Islet precursor cell (in vitro differentiated cells): ENCODE measurements at regions not wholly inside any gene's neighbourhood (a gene's known extent, or its start where the extent isn't known, plus 50 kb on each side); places are given as distances from the start of the nearest gene placed in this dataset.

Experiments
- DNase-seq: peaks from one replicate; pipeline ENCODE4 v3.0.0-alpha.2; 2018

DNA sequence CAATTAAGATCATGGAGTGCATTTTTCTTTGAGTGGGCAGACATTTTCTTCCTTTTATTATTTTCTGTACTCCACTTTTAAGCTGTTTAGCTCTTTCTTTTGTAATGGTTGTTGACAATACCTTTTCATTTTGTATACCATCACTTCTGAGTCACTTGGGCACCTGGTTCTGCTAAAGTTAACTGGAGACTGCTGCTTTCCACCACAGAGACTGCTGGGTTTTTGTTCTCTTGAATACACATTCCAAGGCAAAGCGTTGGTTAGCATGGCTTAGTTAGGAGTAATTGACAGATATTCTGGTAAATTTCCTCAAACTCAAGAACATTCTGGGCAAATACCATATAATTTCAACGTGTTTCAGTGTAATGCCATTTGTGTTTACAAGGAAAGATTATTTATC, 541.9 kb upstream of the CELF2 start:
- DNase-seq: no peak

DNA sequence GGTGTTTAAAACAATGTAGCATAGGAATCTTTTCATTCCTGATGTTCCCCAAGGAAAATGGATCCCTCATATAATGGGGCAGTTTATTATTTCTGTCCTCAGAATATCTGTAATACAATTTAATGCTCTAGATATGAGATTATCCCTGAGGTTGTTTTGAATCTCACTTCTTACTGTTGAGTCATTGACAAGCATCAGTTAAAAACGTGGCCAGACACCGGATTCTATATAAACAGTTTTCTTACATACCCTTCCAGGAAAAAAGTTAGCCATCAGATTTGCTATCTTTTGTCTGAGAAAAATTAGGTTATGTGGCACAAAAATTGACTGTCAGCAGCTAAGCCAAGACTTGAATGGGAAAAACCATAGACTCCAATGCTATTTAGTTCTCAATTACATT, 539.8 kb upstream of the CELF2 start:
- DNase-seq: no peak

DNA sequence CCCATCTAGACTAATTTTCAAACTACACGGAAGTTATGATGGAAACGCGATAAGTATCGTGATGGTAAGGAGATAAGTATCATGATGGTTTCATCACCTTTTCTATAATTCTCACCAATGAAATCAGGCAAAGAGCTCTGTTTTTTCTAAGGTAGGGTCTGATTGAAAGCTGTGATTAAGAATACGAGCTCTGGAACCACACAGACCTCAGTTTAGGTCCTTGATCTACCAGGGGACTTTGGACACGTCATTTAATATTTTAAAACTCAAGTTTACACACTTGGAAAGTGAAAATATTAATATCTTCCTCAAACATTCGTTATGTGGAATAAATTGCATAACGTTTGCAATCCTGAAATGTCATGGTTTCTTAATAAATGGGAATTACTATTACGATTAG, 538.2 kb upstream of the CELF2 start:
- no peak for DNase-seq

DNA sequence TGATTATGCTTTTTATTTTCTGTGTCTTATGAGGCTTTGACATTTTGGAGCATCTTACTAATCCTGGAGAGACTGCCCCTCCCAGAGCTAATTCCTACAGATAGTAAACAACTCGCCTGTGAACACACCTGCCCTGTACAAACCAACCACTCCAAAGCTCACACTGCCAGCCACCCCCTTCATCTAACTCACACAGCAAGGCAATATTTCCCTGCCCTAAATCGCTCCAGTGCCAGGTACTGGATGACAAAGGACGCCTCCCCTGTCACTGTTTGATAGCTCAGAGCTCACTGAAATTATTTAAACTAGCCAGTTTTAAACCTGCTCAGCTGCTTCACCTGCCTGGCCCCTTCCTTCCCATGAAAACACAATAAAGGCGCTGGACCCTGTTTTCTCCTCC, 535.1 kb upstream of the CELF2 start:
- no peak for DNase-seq

DNA sequence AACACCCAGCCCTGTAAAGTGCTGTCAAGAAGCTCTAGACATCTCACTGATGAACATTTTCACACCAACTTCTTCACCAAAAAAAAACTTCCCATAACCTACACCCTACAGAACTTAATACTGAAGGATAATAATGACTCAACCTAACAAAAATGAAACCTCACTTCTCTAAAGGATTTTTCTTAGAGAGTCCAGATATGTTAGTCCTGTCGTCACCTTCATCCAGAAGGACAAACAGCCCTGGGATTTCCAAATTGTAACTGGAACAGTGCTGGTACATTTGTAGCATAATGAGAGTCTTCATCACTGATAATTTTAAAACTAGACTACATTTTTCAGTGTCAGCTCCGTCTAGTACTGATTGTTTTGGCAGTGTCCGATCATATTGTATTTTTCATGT, 528.6 kb upstream of the CELF2 start:
- DNase-seq: no peak

DNA sequence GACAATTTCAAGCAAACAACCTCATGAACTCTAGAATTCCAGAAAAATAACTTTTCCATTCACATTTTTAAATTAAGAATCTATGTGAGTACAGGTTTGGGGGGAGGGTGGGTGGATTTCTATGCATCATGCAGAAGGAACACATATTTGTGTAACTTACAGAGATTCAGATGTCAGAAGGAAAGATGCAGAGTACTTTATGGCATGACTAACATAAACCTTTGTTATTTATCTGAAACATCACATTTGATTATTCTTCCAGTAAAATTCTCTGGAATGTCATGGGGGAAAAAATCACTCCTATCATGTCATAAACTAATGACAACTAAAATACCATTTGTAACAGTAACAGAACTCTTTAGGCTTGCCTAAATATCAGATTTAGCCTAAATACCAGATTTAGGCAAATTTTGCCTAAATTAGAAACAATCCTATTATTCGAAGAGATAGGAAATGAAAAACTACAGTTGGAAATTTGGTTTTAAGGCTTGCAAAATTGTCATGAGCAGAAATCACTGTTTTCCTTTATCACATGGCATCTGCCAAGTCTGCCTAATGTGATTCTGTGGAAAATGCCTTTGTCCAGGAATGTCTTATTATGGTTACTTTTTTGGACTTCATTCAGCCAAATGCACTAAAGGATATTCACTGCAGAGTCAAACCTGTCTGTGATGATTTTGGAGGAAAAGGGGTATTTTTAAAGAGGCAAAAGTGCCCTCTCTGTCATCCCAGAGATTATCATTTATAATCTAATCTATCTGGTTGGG, 527.7 kb upstream of the CELF2 start:
- DNase-seq: no peak

DNA sequence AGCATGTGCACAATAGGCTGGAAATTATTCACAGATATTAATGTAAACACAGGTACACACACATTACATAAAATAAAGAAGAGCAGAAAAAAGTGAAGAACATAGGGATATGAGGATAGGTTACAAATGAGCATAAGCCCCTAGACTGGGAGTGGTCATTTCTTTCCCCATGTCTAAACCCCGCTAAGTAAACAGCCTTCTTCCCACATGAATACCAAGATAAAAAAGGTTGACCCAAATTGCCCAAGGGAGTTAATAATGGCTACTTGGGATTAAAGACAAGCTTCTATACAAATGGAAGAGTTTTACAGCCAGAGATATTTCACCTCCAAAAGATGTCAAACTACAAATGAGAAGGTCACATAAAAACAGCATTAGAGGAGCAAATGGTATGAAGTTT, 527.1 kb upstream of the CELF2 start:
- no peak for DNase-seq

DNA sequence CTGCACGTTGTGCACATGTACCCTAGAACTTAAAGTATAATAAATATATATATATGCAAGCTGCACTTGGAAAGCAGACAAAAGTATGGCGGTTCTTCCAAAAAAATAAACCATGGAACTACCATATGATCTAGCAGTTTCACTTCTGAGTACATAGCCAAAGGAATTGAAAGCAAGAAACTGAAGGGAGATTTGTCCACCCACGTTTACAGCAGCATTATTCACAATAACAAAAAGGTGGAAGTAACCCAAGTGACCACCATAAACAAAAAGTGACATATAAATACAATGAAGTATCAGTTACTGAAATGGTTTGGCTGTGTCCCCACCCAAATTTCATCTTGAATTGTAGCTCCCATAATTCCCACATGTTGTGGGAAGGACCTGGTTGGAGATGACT, 525.3 kb upstream of the CELF2 start:
- no peak for DNase-seq

DNA sequence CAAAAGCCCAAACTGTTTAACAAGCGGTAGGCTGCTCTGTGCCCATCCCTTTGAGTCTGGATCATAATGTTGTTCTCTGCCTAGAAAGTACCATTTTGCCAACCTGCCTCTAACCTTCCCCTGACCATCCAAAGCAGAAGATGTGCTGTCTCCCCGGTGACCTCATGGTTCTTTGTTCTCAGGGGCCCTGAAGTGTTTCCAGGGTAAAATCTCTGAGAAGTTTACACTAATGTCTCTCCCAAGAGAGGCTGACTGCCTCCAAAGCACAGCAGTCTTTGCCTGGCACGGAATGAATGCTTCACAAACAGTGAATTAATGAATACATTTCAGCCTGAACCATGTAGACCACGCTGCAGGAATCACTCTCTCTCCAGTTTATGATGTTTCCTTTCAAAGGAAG, 523.8 kb upstream of the CELF2 start:
- no peak for DNase-seq

DNA sequence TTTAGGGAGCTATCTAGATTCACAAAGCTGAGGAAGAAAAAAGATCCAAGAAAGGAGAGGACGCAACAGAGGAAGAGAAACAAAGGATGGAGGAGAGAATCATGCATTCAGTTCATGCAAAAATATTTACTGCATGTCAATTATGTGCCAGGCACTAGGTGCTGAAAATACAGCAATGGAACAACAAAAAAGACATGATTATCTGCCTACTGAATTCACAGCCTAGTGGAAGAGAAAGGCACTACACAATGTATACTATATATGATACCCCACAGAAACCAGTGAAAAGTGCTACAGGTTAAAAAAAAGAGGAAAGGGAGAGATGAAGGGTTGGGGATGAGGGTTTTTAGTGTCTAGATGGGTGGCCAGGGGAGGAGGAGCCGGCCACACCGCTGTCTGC, 520.4 kb upstream of the CELF2 start:
- DNase-seq: no peak

DNA sequence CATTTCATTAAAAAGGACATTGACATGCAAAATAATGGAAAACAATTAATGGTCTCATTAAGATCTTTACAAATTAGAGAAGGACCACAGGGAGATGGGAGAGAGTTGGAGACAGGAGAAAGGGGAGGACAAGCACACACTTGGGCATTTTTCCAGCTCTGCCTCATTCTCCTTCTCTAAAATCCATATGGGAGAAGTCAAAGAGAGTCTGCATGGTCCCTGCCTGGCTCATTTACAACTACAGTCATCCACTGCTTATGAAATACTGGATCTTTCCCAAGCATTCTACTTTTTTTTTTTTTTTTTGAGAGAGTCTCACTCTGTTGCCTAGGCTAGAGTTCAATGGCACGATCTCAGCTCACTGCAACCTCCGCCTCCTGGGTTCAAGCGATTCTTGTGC, 518.9 kb upstream of the CELF2 start:
- DNase-seq: no peak

DNA sequence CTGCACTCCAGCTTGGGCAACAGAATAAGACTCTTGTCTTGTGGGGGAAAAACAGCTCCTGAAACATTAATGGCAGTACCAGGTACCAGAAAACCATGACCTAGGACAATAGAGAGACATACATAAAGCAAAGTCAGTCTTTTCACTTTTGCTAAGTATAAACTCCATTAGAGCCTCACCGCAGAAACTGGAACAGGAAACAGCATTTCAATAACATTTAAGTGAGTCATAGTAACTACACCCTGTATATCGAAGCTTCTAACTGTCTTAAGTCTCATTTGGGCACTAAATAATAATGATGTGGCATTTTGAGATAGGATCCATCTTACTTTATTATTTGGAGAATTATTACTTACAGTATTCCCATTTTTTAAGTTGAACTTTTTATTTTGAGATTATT, 517.8 kb upstream of the CELF2 start:
- no peak for DNase-seq

DNA sequence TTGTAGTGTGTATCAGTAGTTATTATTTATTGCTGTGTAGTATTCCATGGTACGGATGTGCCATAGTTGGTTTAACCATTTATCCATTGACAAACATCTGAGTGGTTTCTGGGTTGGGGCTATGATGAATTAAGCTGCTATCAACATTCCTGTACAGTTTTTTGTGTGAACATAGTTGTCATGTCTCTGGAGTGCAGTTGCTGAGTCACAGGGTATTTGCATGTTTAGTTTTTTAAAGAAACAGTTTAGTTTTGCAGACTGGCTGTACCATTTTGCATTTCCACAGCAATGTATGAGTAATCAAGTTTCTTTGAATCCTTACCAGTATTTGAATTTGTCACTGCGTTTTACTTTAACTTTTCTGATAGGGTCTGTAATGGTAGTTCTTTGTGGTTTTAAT, 516.7 kb upstream of the CELF2 start:
- no peak for DNase-seq

DNA sequence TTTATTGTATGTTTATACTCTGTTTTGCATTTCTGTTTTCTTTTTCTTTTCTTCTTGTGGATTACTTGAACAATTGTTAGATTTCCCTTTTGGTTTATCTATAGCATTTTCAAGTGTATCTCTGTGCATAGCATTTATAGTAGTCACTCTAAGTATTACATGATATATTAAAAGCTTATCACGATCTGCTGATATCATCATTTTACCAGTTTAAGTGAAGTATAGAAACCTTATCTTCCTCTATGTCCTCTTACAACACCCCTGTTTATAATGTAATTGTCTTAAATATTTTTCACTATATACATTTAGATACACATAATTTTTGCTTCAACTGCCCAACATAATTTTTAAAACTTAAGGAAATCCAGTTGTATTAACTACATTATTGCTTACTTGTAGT, 513.9 kb upstream of the CELF2 start:
- no peak for DNase-seq

DNA sequence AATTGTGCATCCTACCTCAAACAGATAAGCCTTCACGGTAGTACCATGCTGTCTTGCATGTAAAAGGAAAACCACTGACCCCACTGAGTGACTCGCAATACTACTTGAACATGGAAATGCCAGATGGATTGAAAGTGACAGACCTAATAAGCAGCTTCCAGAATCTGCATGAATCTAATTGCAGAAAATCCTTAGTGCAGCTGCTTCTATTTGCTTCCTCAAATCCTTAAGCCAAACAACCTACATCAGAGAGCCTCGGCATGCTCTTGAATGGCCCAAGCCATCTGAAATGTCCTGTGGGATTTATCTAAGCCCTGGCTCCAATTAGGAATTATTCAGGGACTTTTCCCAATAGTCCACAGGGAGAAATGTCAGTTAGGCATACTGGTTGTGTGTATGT, 509.5 kb upstream of the CELF2 start:
- DNase-seq: no peak

DNA sequence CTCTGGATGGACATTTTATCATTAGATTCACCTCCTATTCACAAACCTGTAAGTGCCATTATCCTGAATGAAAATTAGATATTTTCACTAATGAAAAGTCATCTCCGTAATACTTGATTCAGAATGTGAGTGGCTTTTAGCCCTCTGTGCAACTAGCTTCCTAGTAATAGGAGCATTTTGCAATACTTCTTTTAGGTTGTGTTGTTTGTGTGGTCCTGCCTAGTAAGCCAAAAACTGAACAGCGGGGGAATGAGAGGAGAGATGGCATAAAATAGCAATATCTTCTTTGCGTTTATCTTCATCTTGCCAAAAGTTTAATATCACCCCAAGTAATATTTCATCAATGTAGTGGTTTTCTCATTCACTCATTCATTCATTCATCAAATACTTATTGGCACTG, 507.5 kb upstream of the CELF2 start:
- no peak for DNase-seq

DNA sequence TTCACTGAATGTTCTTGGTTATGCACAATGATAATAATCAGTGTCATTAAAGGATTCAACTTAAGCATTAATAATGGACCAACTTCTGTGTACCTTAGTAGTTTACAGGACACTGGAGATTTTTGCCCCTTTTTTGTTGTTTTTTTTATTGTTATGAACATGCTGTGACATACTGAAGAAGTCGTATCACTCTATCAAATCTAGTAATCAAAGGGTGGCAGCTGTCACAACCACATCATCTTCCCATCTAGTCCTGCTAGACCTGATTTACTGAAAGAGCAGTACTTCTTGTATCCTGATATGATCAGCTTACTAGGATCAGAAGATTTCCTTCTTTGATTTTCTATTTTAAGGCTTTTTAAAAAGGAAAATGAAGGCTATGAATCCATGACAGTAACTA, 504.6 kb upstream of the CELF2 start:
- no peak for DNase-seq

DNA sequence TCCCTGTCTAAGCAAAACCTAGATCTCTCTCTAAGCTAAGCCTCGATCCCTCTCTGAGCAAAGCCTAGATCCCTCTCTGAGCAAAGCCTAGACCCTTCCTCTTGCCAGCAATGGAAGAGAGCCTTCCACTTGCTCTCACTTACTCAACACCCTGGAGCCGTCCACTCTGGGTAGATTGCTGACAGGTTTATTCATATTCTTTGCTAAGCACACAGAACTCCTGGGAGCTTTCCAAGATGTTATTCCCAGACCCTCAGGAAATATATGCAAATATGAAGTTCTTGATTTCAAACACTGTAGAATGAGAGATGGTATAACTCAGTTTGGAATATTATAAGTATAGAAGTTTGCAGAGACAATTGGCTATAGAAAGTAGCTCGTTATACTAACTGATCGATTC, 503.8 kb upstream of the CELF2 start:
- no peak for DNase-seq

DNA sequence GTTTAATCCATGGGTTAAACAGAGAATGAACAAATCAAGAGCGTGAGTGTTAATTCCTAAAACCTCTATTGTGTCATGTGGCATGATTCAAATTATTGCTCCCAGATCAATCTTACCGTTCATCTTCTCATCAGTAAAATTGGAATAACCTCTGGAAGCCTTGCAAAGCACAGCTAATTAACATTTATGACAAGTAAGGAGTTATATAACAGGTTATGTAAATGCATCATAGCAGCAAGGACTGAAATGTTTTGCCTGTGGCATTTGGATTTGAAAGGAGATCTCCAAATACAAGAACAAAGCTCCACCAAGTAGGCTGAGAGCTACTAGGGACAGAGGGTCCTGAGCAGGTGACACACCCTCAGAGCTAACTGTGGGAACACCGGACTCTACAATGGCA, 502.9 kb upstream of the CELF2 start:
- DNase-seq: no peak

DNA sequence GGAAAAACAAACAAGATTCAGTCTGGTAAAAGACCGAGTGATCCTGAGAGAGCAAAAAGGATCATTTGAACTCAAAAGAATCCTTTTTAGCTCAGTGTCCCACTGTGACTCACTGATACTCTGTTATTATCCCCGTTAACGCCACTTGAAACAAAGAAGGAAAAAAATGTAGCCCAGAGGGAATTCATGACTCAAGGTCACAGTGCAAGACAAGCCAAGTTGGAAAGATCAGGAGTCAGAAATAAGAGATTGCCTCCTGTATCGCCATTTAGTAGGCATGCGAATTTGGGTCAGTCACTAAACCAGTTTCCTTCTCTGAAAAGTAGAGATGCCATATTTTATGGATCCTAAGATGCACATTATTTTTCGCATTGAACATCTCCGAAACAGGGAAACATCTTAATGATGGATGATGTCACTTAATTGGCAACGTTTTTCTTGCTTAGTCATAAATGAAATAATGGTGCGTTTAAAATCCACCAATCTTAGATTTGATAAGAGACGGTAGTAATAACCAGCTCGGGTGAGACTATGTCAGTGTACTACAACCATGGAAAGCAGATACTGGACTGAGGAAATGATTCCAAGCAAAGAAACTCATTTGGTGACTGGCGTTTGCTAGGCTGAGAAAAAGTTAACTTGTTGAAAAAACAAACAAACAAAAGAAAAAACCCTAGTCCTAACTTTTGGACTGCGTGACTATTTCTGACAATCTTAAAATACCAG, 502.0 kb upstream of the CELF2 start:
- DNase-seq: peak; percentile 54

DNA sequence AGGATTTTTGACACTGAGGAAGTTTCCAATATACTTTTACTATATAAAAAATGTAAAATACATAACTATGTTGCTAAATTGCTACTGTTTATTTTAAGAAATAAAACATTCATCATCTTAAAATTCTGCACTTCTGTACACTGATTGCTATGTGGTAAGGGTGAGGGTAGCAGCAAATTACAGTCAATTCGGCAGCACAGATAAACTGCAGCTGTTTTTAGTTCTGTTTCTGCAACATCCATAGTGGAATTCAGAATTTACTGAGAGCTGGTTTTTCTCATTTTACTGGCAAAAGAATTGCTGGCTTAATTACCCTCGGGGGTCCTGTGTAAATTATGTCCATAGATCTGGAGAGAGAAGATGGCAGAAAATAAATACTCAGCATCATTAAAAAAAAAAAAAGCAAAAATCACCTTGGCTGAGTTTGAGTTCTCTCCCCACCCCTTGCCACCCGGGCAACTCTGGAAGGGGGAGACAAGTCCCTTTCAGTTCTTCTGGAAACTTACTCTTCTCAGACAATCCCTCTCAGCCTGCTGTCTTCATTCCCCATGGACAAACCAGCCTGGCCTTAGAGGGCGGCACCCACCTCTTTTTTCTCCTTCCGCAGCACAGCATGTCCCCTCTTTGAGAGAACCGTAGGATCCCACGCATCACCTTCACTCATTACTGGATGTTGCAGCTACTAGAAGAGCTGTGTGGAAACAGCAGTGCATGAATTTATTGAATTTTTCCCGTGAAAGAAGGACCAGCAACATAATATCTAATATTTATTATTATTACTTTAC, 501.1 kb upstream of the CELF2 start:
- DNase-seq: no peak

DNA sequence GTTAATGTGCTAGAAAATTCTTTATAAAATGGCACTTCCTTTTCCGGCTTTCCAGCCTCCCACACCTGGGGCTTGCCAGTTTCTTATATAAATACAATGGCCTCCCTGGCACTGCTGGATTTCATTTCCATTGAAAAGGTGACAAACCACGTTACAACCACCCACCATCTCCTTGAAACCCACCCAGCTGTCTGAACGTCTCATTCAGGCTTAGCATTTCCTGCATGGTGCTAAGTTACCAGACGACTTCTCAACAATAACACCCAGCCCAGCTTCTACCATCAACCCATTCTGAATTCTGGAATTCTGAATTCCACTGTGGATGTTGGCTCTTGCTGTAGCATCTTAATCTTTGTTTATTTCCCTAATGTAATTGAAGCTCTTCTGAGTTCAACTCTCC, 499.8 kb upstream of the CELF2 start:
- DNase-seq: no peak

DNA sequence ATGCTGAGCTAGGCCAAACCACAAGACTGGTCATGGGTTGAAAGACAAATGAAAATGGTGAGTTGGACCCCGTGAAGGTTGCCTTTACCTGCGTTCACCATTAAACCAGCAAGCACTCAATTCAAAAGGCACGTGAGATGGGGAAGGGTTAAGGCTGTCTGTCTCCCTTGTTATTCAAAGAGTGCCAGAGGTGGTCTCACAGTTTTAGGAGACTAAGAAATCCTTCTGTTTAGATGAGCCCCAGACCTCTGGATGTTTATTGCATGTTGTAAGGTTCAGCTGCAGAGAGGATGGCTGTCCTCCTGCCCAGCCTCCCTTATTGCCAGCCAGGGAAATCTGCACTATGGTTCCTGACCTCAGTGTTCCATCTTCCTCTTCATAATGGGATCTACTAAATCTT, 498.0 kb upstream of the CELF2 start:
- DNase-seq: no peak
